H9 (cell line): ENCODE measurements at regions not wholly inside any gene's neighbourhood (a gene's known extent, or its start where the extent isn't known, plus 50 kb on each side); places are given as distances from the start of the nearest gene placed in this dataset.

Source experiments
- DNase-seq: peaks from one replicate; pipeline ENCODE4 v3.0.0-alpha.2; 2017
- H2AFZ ChIP-seq: one replicate; pipeline ENCODE4 v1.6.1; 2013; ENCODE audit warnings: mild to moderate bottlenecking, low read length, control low read depth, moderate library complexity
- H2AK5ac ChIP-seq: 2 replicates; pipeline ENCODE4 v1.6.1; 2013; ENCODE audit warnings: low read length, control low read depth, mixed read lengths; ENCODE audit not compliant: insufficient read length
- H2BK120ac ChIP-seq: one replicate; pipeline ENCODE4 v1.6.1; 2013; ENCODE audit warnings: low read depth, mild to moderate bottlenecking, low read length, control low read depth, inconsistent platforms; ENCODE audit not compliant: poor library complexity, severe bottlenecking
- H2BK12ac ChIP-seq: 2 replicates; pipeline ENCODE4 v1.6.1; 2013; ENCODE audit warnings: low read length, control low read depth, mixed read lengths, low read depth; ENCODE audit not compliant: insufficient read length
- H2BK15ac ChIP-seq: 2 replicates; pipeline ENCODE4 v1.6.1; 2013; ENCODE audit warnings: low read depth, low read length, control low read depth
- H2BK20ac ChIP-seq: one replicate; pipeline ENCODE4 v1.6.1; 2013; ENCODE audit warnings: low read depth, mild to moderate bottlenecking, low read length, control low read depth, inconsistent platforms; ENCODE audit not compliant: poor library complexity, severe bottlenecking
- H2BK5ac ChIP-seq: 2 replicates; pipeline ENCODE4 v1.6.1; 2013; ENCODE audit warnings: low read length, control low read depth, mixed read lengths; ENCODE audit not compliant: insufficient read length
- H3K14ac ChIP-seq: 2 replicates; pipeline ENCODE4 v1.6.1; 2013; ENCODE audit warnings: low read length, control low read depth; ENCODE audit not compliant: insufficient read depth
- H3K18ac ChIP-seq: 2 replicates; pipeline ENCODE4 v1.6.1; 2013; ENCODE audit warnings: low read depth, mild to moderate bottlenecking, mixed read lengths, low read length, control low read depth; ENCODE audit not compliant: insufficient read length
- H3K23ac ChIP-seq: 2 replicates; pipeline ENCODE4 v1.6.1; 2013; ENCODE audit warnings: low read length, control low read depth, mixed read lengths, low read depth; ENCODE audit not compliant: insufficient read length
- H3K23me2 ChIP-seq: 2 replicates; pipeline ENCODE4 v1.6.1; 2013; ENCODE audit warnings: low read depth, mild to moderate bottlenecking, mixed read lengths, low read length, control low read depth; ENCODE audit not compliant: insufficient read length, poor library complexity, severe bottlenecking
- H3K27ac ChIP-seq: 2 replicates; pipeline ENCODE4 v1.5.1; 2013; ENCODE audit warnings: low read length, control low read depth, mixed read lengths, low read depth; ENCODE audit not compliant: insufficient read length
- H3K27me3 ChIP-seq: 2 replicates; pipeline ENCODE4 v1.6.1; 2013; ENCODE audit warnings: low read length, control low read depth, inconsistent platforms; ENCODE audit not compliant: insufficient read depth
- H3K4ac ChIP-seq: 2 replicates; pipeline ENCODE4 v1.6.1; 2013; ENCODE audit warnings: low read depth, mild to moderate bottlenecking, control low read depth, inconsistent platforms, low read length, moderate library complexity
- H3K4me1 ChIP-seq: 2 replicates; pipeline ENCODE4 v1.6.1; 2013; ENCODE audit warnings: low read length, control low read depth, inconsistent platforms; ENCODE audit not compliant: insufficient read depth
- H3K4me2 ChIP-seq: 2 replicates; pipeline ENCODE4 v1.6.1; 2013; ENCODE audit warnings: low read length, control low read depth, mixed read lengths; ENCODE audit not compliant: insufficient read length, insufficient read depth
- H3K56ac ChIP-seq: 2 replicates; pipeline ENCODE4 v1.6.1; 2013; ENCODE audit warnings: low read depth, mild to moderate bottlenecking, mixed read lengths, low read length, control low read depth; ENCODE audit not compliant: insufficient read length
- H3K79me1 ChIP-seq: 2 replicates; pipeline ENCODE4 v1.6.1; 2013; ENCODE audit warnings: low read depth, mild to moderate bottlenecking, moderate library complexity, low read length, control low read depth, inconsistent platforms; ENCODE audit not compliant: insufficient read depth, poor library complexity, severe bottlenecking
- H3K79me2 ChIP-seq: 2 replicates; pipeline ENCODE4 v1.6.1; 2013; ENCODE audit warnings: low read length, control low read depth, inconsistent platforms; ENCODE audit not compliant: insufficient read depth
- H3K9ac ChIP-seq: 2 replicates; pipeline ENCODE4 v1.6.1; 2013; ENCODE audit warnings: low read length, control low read depth, mixed read lengths; ENCODE audit not compliant: insufficient read length; ENCODE audit errors: extremely low read depth
- H3K9me3 ChIP-seq: one replicate; pipeline ENCODE4 v1.6.1; 2013; ENCODE audit warnings: low read depth, low read length, inconsistent platforms; ENCODE audit not compliant: control insufficient read depth
- H3T11ph ChIP-seq: one replicate; pipeline ENCODE4 v1.6.1; 2013; ENCODE audit warnings: mild to moderate bottlenecking, low read length, control low read depth, inconsistent platforms
- H4K20me1 ChIP-seq: one replicate; pipeline ENCODE4 v1.6.1; 2013; ENCODE audit not compliant: control insufficient read depth, insufficient read length, insufficient read depth
- H4K5ac ChIP-seq: 2 replicates; pipeline ENCODE4 v1.6.1; 2013; ENCODE audit warnings: low read depth, mild to moderate bottlenecking, mixed read lengths, low read length, control low read depth; ENCODE audit not compliant: insufficient read length
- H4K8ac ChIP-seq: replicated peaks from 2 replicates; pipeline ENCODE4 v1.6.1; 2013; ENCODE audit warnings: low read length, control low read depth, mixed read lengths, low read depth; ENCODE audit not compliant: insufficient read length
- H4K91ac ChIP-seq: 2 replicates; pipeline ENCODE4 v1.6.1; 2013; ENCODE audit warnings: low read depth, mild to moderate bottlenecking, moderate library complexity, mixed read lengths, low read length, control low read depth; ENCODE audit not compliant: insufficient read length
- H3K27ac Mint-ChIP-seq, 3 experiments: 2 replicates in 2 of 3; 3 replicates in 1 of 3; pipeline ENCODE4 v1.8.0; 2020 to 2021; ENCODE audit warnings: mixed read lengths in 3 of 3, mild to moderate bottlenecking in 1 of 3, moderate library complexity in 1 of 3
- H3K27me3 Mint-ChIP-seq: 2 replicates; pipeline ENCODE4 v1.8.0; 2021; ENCODE audit warnings: low read depth, mild to moderate bottlenecking, moderate library complexity, mixed read lengths
- H3K36me3 Mint-ChIP-seq, 3 experiments: 2 replicates in 2 of 3; 3 replicates in 1 of 3; pipeline ENCODE4 v1.8.0; 2020 to 2021; ENCODE audit warnings: low read depth in 3 of 3, mixed read lengths in 3 of 3; ENCODE audit not compliant: insufficient read depth in 1 of 3
- H3K4me1 Mint-ChIP-seq, 2 experiments: 2 replicates each; pipeline ENCODE4 v1.8.0; 2020; ENCODE audit warnings: mixed read lengths in 2 of 2
- H3K4me3 Mint-ChIP-seq, 2 experiments: 2 replicates in 1 of 2; 3 replicates in 1 of 2; pipeline ENCODE4 v1.8.0; 2020 to 2021; ENCODE audit warnings: mild to moderate bottlenecking in 2 of 2, mixed read lengths in 2 of 2, moderate library complexity in 1 of 2
- H3K9me3 Mint-ChIP-seq, 2 experiments: 2 replicates in 1 of 2; 3 replicates in 1 of 2; pipeline ENCODE4 v1.8.0; 2020; ENCODE audit warnings: mild to moderate bottlenecking in 2 of 2, mixed read lengths in 2 of 2, moderate library complexity in 1 of 2
- WGBS: extraction: QIAGEN DNeasy Blood & Tissue Kit; methylation state at CpG from one replicate; pipeline ENCODE4 v1.1.7; 2013; ENCODE audit warnings: missing lambda C conversion rate, low lambda C conversion rate, mixed read lengths; ENCODE audit not compliant: insufficient read length; ENCODE audit errors: extremely low coverage; 5-methylcytosine and 5-hydroxymethylcytosine counted together
- TF ChIP-seq, protein P1 (sequence below): fragments of 200-600 bp; sonication (generic); conservative IDR thresholded peaks from 3 replicates; pipeline ENCODE4 v1.8.0; 2021; ENCODE audit warnings: antibody characterized with exemption, mild to moderate bottlenecking

DNA sequence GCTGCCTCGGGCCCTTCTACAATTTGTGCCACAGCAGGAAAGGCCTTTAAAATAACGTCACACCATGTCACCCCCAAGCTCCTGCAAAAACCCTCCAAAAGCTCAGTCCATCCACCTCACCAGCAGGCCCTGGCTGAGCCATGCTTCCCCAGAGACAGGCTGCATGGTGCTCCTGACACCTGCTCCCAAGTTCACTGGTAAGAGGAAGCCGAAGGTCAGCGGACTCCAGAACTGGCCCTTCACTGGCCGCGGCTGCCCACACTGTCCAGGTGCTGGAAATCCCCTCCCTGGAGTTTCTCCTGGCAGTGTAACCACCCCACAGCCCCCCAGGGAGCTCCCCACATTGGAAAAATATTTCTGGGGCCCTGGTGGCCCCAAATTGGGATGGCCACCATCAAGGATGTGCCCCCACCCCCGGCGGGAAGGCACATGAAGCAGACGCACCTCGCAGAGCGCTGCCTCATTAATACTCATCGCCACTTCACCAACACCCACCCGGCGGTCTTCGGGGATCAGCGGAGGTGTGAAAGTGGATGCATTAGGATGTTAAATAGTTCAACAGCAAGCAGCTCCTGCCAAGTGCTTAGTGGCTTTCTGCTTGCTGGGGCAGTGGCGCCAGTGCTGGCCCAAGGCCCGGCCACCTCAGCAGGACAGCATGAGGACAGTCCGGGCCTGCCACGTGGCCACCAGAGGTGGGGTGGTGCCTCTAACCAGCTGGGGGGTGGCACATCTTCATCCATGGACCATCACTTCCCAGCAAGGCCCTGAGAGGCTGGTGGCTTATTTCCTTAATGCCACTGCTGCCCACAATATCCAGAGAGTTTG is 146.1 kb upstream of the IQSEC1 start:
- H3K4me2 ChIP-seq: no peak overlapping the region
- no peaks in the 10 kb centered on the region for H3K36me3 Mint-ChIP-seq
- no peak overlapping the region for H2BK20ac ChIP-seq
- H3T11ph ChIP-seq: no peak overlapping the region
- WGBS: no CpG with 5 or more reads among the region's 20 CpGs
- no peaks in the 10 kb centered on the region for H3K9me3 Mint-ChIP-seq
- H3K79me1 ChIP-seq: no peaks in the 10 kb centered on the region
- no peaks in the 10 kb centered on the region for H3K27me3 ChIP-seq
- H3K4me3 Mint-ChIP-seq: no peak overlapping the region
- no peak overlapping the region for H2BK120ac ChIP-seq
- H4K8ac ChIP-seq: no peak overlapping the region
- H4K20me1 ChIP-seq: no peaks in the 10 kb centered on the region
- no peak overlapping the region for H3K9ac ChIP-seq
- no peaks in the 10 kb centered on the region for H3K9me3 ChIP-seq
- no peak overlapping the region for H3K56ac ChIP-seq
- no peak overlapping the region; a peak in 1 of 7 replicates for H3K27ac Mint-ChIP-seq
- no peak for DNase-seq
- H2AK5ac ChIP-seq: no peak overlapping the region
- H4K91ac ChIP-seq: no peak overlapping the region
- H3K23me2 ChIP-seq: no peaks in the 10 kb centered on the region
- no peaks in the 10 kb centered on the region; the same call in 1 of the 2 replicates for H3K27me3 Mint-ChIP-seq
- H2AFZ ChIP-seq: no peak overlapping the region
- no peak overlapping the region for H2BK12ac ChIP-seq
- H3K4me1 Mint-ChIP-seq: peaks cover 8 to 14% of the 10 kb centered on the region in 2 experiments
- TF ChIP-seq, protein P1, sequence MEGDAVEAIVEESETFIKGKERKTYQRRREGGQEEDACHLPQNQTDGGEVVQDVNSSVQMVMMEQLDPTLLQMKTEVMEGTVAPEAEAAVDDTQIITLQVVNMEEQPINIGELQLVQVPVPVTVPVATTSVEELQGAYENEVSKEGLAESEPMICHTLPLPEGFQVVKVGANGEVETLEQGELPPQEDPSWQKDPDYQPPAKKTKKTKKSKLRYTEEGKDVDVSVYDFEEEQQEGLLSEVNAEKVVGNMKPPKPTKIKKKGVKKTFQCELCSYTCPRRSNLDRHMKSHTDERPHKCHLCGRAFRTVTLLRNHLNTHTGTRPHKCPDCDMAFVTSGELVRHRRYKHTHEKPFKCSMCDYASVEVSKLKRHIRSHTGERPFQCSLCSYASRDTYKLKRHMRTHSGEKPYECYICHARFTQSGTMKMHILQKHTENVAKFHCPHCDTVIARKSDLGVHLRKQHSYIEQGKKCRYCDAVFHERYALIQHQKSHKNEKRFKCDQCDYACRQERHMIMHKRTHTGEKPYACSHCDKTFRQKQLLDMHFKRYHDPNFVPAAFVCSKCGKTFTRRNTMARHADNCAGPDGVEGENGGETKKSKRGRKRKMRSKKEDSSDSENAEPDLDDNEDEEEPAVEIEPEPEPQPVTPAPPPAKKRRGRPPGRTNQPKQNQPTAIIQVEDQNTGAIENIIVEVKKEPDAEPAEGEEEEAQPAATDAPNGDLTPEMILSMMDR: no peak
- H3K79me2 ChIP-seq: no peaks in the 10 kb centered on the region
- H3K4ac ChIP-seq: no peak overlapping the region
- no peak overlapping the region for H4K5ac ChIP-seq
- no peak overlapping the region for H3K27ac ChIP-seq
- H3K23ac ChIP-seq: no peak overlapping the region
- no peak overlapping the region; the same call in 1 of the 2 replicates for H3K14ac ChIP-seq
- no peak overlapping the region for H2BK5ac ChIP-seq
- H3K4me1 ChIP-seq: no peaks in the 10 kb centered on the region
- no peak overlapping the region for H2BK15ac ChIP-seq
- no peak overlapping the region for H3K18ac ChIP-seq
